ENCODE measurements at regions not wholly inside any gene's neighbourhood (a gene's known extent, or its start where the extent isn't known, plus 50 kb on each side); places are given as distances from the start of the nearest gene placed in this dataset.
"Not testable (repeated sequence)": the region's sequence is repeated elsewhere in the genome, so short reads cannot be mapped to it uniquely, and the experiment has no call there.

DNA sequence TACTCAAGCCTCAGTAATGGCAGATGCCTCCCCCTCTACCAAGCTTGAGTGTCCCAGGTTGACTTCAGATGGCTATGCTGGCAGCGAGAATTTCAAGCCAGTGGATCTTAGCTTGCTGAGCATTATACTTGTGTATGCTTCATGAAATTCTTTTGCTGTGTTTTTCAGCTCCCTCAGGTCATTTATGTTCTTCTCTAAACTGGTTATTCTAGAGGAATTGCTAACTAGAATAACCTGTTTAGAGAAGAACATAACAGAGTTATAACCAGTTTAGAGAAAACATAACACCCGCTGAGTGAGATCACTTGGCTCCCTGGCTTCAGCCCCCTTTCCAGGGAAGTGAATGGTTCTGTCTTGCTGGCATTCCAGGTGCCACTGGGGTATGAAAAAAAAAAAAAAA is 503.4 kb upstream of the MIS18BP1 start:
- TF ChIP-seq ZFX (IDR thresholded peaks at IDR 0.05): not testable (repeated sequence)
- TF ChIP-seq, protein P1, sequence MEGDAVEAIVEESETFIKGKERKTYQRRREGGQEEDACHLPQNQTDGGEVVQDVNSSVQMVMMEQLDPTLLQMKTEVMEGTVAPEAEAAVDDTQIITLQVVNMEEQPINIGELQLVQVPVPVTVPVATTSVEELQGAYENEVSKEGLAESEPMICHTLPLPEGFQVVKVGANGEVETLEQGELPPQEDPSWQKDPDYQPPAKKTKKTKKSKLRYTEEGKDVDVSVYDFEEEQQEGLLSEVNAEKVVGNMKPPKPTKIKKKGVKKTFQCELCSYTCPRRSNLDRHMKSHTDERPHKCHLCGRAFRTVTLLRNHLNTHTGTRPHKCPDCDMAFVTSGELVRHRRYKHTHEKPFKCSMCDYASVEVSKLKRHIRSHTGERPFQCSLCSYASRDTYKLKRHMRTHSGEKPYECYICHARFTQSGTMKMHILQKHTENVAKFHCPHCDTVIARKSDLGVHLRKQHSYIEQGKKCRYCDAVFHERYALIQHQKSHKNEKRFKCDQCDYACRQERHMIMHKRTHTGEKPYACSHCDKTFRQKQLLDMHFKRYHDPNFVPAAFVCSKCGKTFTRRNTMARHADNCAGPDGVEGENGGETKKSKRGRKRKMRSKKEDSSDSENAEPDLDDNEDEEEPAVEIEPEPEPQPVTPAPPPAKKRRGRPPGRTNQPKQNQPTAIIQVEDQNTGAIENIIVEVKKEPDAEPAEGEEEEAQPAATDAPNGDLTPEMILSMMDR (conservative IDR thresholded peaks at IDR 0.05): not testable (repeated sequence)

Data from C4-2B (cell line).